ENCODE measurements at regions not wholly inside any gene's neighbourhood (a gene's known extent, or its start where the extent isn't known, plus 50 kb on each side); places are given as distances from the start of the nearest gene placed in this dataset.
"Not testable (repeated sequence)": the region's sequence is repeated elsewhere in the genome, so short reads cannot be mapped to it uniquely, and the experiment has no call there.

DNA sequence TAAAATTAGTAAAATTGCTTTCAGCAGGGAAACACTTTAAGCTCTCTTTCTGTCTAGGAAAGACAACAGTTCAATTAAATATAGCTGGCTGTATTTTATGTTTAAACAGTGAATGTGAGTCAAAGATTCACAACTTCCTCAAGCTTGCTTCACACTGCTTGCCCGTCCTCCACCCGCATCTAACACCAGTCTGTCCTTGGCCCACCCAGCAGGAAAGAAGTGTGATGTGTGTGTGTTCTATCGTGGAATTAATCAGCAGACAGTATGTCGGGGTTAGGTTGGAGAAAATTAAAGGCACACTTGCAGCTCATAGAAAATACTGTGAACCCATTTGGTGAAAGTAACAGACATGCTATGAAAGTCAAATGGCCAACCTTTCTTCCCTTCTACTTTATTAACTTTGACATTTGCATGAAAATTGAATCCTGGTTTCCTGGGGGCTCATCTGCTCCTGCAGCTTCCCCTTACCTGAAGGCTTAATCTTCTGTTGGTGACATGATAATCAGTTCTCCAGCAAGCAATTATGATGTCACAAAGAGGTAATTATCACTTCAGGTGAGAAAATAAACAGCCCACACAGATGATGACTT is 182.0 kb downstream of the UXS1 start:
- DNase-seq = no peak
- intact Hi-C loops (cut with DNase I) = no loop called here

DNA sequence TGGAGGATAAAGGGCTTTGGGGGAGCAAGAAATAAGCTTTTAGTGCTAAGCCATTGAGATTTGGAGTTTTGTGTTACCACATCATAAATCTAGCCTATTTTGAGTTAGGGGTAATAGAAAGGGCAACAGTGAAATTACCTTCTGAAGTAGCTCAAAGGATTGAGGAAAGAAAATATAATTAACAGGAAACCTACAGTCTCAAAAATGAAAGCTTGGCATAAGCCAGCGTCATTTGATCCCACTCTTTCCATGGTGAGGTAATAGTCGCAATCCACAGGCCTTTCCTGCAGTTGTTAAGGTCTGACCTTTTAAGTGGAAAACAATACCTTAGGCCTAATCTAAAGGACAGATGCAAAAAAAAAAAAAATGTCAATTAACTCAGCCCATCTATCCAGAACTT is 182.7 kb downstream of the UXS1 start:
- intact Hi-C loops (cut with DNase I) = no loop called here
- no peak for DNase-seq

DNA sequence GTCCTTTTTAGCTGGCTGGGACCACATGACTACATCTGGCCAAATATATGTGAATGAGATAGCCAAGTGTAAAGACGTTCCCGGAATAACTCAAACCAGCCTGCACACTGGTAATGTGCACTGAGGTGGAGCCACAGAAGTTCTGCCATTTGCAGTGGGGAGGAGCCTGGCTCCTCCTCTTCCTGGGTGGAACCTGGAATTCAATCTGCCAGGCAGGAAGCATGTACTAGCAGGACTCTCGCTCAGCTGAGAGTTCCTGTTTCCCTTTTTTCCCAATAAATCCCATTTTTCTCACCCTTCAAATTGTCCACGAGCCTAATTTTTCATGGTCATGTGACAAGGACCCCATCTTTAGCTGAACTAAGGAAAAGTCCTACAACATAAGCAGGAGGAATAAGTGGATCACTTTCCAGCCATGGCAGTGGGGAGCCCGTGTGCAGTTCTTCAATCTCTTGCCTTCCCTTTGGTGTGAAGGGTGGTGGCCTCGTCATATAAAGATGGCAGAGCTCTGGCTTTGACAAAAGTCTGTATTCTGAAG is 183.2 kb downstream of the UXS1 start:
- intact Hi-C loops (cut with DNase I) = no loop called here
- no peak for DNase-seq

DNA sequence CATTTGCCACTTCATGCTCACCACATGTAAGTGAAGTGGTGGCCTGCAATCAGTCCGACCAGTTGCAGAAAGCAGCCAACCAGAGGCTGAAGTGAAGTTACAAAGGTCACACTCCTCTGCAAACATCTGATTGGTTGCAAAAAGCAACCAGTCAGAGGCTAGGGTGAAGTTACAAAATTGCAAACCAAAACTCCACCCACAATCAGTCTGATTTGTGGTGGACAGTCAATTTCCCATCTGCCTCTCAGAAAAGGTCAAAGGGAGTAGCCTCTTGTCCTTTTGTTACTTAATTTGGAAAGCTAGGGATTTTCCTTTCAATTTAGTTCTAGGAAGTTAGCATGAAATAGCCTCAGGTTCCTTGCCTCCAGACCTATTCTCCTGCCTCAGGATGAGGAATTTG is 185.0 kb downstream of the UXS1 start:
- no peak for DNase-seq
- intact Hi-C loops (cut with DNase I) = no loop called here

DNA sequence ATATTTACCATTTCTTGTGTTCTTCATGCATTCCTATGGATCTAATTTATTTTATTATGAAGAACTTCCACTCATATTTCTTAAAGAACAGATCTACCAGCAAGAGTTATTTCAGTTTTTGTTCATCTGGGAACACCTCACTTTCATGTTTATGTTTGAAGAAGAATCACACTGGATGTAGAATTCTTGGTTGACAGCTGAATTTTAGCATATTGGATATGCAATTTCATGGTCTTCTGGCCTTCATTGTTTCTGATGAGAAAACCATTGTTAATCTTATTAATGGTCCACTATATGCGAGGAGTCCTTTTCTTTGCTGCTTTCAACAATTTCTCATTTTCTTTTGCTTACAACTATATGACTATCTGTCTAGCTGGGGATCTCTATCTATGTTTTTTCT is 189.2 kb downstream of the UXS1 start:
- DNase-seq = no peak
- intact Hi-C loops (cut with DNase I) = no loop called here

DNA sequence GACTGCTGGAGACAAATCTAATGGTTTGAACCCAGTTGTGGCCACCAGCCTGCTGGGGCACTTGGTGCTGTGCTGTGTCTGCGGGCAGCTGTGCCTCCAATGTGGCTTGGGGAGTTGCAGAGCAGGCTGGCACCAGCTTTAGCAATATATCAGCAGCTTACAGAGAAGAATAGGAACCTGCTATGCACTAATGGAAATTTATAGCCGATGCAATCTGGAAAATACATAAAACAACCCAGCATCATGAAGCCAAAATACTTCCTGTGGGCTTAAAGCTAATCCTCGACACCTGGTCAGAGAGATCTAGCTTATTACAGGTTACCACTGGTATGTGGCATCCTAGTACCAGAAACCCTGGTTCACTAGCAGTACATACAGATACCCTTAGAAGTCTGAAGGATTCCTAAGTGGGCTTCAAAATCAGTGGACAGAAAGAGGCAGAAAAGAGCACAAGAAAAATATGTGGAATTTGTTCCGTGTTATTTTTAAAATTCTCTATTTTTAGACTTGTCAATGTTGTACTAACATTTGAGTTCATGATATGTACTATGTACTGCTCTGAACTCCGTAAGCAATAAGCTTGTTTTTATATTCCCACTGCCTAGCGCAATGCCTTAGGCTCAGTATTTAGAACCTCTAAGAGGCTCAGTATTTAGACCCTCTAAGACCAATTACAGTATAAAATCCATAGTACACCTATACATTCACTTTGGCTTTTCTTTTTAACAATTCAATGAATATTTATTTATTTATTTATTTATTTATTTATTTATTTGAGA is 194.7 kb downstream of the UXS1 start:
- no peak for DNase-seq
- intact Hi-C loops (cut with DNase I) = no loop called here

DNA sequence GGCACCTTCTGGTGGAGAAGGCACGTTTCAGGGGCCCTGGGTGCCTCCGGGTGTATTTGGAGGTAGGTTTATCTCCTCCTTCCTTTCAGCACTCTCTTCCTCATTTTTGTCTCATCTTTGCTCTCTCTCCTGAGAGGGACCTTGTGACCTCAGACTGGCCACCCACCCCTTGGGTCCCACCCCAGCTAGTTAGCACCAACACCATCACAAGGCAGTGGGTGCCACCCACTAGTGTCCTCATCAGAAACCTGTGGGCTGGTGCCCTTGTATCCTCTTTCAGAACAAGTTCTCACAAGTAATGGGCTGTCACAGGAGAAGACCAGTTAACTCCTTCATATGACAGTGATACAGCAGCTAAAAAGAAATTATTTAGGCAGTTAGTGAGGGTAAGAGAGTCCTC is 196.4 kb downstream of the UXS1 start:
- no peak for DNase-seq
- intact Hi-C loops (cut with DNase I) = no loop called here

DNA sequence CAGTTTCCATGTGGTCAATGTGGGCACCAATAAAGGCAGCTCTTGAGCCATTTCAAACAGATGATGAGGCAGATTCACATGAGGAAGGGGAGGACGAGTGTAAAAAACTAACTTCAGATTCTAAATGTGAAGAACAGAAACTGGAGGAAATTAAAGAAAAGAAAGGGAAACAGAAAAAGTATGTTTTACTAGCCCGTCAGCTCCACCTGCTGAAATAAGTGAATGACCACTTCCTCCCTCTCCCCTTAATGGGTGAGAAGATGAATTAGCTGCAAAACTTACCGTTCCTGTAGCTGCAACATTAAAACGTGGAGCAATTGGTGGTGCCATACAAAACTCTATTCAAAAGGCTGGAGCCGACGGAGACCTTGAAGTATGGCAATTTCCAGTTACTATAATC is 203.5 kb downstream of the UXS1 start:
- DNase-seq = no peak
- intact Hi-C loops (cut with DNase I) = no loop called here

DNA sequence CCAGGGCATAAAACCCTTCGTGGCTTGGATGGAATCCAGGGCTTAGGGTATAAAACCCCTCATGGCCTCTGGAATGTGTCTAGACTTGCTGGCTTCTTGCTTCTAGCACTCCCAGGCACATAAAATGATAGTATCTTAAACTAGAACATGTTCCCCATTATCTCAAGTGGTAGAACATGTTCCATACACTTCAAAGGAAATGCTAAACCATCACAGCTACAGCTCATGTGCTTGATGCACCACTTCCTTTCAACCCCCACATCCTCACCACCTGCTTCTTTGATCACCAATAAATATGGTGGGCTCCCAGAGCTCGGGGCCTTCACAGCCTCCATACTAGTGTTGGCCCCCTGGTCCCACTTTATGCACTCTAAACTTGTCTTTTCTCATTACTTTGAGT is 204.3 kb downstream of the UXS1 start:
- DNase-seq; intact Hi-C loops (cut with DNase I): not testable (repeated sequence)

DNA sequence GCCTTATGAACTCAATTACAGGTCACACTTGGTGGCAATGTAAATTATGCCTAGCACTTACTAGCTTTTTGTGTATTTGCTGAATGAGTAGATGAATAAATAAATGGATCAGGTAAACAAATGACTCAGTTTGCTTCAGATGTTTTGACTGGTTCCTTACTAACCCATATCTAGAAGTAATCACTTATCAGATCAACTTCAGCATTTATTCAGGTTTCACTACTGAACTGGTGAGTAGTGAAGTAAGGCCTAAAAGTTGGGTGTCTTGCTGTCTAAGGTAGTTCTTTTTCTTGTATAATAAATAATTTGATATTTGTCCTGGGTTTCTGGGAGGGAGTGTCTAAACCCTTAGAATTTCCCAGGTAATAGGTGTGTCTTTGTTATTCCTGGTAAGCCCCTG is 205.0 kb downstream of the UXS1 start:
- intact Hi-C loops (cut with DNase I) = no loop called here
- DNase-seq = no peak

DNA sequence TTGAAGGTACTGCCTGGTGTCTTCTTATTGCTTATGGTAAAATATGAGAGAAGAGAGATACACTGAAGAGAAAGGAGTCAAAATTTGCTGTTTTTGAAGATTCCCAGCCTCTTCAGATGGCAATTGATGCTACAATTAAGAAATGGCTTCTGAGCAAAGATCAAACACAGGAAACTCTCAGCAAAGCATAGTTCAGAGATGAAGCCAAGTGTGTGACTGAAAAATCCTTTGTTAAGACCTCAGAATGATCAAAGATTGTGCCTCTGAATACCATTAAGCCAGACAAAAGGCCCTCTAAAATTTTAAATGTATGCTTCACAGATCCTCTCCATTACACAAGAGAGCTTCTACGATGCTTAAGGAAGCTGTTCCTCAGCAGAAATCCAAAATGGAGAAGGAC is 216.3 kb downstream of the UXS1 start:
- no peak for DNase-seq
- intact Hi-C loops (cut with DNase I) = no loop called here

DNA sequence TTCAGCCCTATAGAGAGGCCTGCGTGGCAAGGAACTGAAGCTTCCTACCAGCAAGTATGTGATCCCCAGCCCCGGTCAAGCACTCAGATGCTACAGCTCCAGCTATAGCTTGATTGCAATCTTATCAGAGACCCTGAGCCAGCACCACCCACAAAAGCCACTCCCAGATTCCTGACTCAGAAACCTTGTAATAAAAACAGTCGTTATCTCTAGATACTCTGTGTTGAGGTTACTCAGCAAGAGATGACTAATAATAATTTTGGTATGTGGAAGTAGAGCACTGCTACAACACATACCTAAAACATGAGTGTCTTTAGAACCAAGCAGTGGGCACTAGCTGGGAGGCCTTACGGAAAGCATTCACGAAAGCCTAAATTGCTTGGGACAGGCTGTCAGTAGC is 216.9 kb downstream of the UXS1 start:
- DNase-seq = no peak
- intact Hi-C loops (cut with DNase I) = no loop called here

DNA sequence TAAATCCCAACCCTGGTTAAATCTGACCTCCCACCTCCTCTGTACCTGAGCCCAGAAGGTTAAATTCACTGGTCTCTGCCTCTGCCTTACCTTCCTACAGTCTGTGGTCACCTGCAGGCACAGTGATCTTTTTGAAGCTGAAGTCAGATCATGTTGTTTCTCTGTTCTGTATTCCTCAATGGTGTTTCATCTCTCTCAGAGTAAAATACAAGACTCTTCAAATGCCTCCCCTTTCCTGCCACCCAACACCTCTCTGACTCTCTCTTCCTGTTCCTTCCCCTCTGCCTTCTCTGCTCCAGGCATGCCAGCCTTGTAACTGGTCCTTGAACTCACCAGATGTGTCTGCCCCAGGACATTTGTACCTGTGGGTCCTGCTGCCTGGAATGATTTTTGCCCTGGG is 219.3 kb downstream of the UXS1 start:
- intact Hi-C loops (cut with DNase I) = no loop called here
- DNase-seq = no peak

DNA sequence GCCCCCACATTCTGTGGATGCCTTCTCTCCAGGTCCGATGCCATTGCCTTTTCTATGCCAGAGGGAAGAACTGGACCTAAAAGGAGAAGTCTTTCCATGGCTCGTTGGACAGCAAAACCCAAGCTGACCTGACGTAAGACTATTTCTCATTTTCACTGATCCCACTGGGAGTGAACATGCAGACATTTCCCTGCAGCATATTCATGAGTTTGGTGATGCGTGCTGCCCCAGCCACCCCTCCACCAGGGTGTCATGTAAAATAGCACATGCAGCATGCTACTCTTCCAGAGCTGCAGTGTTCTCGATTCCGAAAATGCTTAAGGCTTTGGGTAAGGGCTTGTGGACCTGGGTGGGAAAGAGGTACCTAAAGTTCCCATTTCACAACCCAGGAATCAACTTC is 221.2 kb downstream of the UXS1 start:
- no peak for DNase-seq
- intact Hi-C loops (cut with DNase I) = no loop called here

DNA sequence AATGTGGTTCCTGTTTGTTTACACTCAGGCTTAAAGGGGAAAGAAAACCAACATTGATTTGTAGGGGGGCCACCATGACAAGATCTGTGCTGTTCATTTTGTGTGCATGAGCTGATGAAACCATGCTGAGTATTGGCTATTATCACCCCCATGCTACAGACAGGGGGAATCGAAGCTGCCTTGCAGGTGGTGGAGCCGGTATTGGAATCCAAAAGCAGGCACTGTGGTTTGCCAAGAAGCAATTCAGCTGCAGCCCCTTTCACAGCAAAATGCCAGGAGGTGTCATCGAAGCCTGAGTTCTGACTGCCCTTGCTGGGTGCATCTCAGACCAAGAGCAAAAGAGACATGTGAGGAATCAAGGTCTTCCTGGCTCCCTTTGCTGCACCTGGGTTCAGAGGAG is 221.9 kb downstream of the UXS1 start:
- intact Hi-C loops (cut with DNase I) = no loop called here
- no peak for DNase-seq

DNA sequence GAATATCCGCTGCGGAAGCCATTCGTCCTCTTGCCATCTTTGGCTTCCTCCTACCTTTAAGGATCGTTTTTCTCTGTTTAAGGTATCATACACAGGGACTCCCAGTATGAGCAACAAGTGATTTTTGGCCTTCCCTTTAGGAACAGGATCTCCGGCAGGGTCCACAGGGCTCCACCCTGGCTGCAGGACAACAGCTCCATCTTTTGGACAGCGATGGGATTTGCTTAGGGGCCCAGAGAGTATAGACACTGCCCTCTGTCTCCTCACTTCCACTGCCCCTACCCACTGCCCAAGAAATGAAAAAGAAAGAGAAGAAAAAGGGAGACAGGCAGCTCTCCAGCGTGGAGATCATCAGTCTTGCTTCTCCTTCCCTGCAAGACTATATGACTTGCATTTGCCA is 224.5 kb downstream of the UXS1 start:
- intact Hi-C loops (cut with DNase I) = no loop called here
- no peak for DNase-seq

DNA sequence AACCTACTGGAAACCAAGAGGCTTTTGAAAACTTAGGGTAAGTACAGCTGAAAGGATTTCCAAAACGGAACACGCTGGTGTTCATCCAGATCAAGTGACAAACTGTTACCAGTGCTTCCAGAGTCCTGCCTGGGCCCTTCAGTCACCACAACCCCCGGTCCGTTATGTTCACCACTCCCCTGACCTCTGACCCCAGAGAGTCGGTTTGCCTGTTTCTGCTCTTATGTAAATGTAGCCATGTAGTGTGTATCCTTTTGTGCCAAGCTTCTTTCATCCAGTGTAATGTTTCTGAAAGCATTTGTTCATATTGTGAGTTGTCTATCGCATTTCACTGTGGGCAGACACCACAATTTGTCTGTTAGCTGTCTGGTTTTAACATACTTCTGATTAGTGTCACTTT is 217.5 kb downstream of the NCK2 start:
- no peak for DNase-seq
- intact Hi-C loops (cut with DNase I) = no loop called here

DNA sequence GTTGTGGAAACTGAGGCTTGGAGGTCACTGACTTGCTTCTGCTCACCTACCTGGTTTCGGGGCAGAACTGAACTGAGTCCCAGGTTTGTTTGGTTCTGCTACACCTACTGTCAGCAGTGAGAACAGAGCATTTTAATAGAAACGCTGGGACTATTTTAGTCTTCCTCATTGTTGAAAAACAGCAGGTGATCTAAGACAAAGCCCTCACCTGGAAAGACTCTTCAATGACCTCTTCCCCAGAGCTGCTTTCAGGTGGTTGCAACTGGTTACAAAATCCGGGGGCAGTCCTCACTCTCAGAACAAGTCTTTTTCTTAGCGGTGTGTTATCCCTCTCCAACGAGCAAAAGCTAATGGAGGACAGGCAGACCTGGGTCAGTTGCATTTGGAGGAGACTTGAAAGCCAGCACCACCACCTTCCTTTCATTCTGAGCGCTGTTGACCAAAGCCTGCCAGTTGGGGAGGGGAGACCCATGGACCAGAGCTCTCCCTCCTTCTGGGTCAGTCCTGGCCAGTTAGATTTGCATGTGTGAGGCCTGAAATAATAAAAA is 217.0 kb downstream of the NCK2 start:
- intact Hi-C loops (cut with DNase I) = no loop called here
- no peak for DNase-seq

DNA sequence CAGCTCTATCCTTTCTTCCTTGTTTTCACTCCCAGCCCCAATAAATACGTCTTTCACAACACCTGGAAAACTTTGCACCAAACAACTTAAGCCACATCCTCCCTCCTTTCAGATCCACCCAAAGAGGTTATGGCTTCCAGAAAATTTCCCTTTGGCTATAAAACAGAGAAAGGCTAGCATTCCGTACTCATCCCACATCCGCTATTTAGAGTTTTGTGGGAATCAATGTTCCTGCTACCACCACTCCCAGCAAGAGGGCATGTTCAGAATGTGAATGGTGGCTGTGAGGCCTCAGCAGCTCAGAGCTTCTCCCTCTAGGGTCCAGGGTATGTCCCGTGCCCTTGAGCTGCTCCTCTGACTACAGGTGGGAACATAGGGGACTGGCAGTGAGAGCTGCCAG is 214.6 kb downstream of the NCK2 start:
- DNase-seq = no peak
- intact Hi-C loops (cut with DNase I) = no loop called here

DNA sequence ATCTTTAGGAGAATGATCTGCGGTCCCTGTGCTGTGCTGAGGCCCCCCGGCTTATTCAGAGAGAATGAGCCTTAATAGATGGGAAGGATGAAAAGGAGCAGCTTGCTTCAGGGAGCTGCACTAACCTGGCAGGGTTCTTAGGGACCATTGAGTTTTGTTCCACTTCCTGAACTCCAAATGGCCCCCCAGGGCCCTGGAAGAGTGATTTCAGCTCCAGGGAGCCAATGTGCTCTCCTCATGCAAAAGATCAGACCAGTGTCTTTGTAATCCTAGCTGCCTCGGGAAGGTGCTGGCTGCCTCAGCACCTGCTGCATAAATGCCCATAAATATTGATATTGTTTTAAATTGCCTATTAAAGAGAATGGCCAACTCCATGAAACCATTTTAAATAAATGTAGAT is 210.2 kb downstream of the NCK2 start:
- no peak for DNase-seq
- intact Hi-C loops (cut with DNase I) = no loop called here

DNA sequence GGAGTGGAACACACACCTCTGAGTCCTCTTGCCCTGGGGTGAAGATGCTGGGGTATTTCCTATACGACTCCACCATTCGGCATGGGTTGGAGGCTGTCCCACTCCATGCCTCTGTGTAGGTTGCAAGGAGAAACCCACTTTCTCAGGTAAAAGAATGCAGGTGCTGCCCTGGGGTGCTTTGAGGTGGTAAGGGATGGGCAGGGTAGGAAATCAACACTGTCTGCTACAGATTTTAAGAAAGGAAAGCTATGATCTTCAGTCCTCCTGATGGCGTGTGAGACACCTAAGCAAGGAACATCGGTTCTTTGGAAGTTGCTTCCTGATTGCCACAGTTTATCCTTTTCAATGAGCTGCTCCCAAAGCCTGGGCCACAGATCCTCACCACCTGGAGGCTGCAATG is 209.2 kb downstream of the NCK2 start:
- no peak for DNase-seq
- intact Hi-C loops (cut with DNase I) = no loop called here
